Stromal cell of bone marrow (primary cell): ENCODE measurements at regions not wholly inside any gene's neighbourhood (a gene's known extent, or its start where the extent isn't known, plus 50 kb on each side); places are given as distances from the start of the nearest gene placed in this dataset.
A peak's percentile ranks its signal among the peaks of the same experiment; 100 is the strongest.

Experiments
- DNase-seq: peaks from one replicate; pipeline ENCODE4 v3.0.0-alpha.2; 2012; ENCODE audit warnings: low read depth

- no peak for DNase-seq
Measured at GRCh38 chr10:113259576-113260226, 293.2 kb upstream of the HABP2 start.

GRCh38 chr10:113261161-113261560 is 291.7 kb upstream of the HABP2 start:
- no peak for DNase-seq

- no peak for DNase-seq
Measured at GRCh38 chr10:113261611-113262091, 291.2 kb upstream of the HABP2 start.

GRCh38 chr10:113263056-113263455 is 289.8 kb upstream of the HABP2 start:
- no peak for DNase-seq

- DNase-seq: no peak
Measured at GRCh38 chr10:113264333-113265131, 288.3 kb upstream of the HABP2 start.

- DNase-seq: no peak
Measured at GRCh38 chr10:113266147-113266546, 286.7 kb upstream of the HABP2 start.

GRCh38 chr10:113267619-113268562 is 285.0 kb upstream of the HABP2 start:
- peak; percentile 7 for DNase-seq

- no peak for DNase-seq
Measured at GRCh38 chr10:113269333-113269732, 283.5 kb upstream of the HABP2 start.

DNA sequence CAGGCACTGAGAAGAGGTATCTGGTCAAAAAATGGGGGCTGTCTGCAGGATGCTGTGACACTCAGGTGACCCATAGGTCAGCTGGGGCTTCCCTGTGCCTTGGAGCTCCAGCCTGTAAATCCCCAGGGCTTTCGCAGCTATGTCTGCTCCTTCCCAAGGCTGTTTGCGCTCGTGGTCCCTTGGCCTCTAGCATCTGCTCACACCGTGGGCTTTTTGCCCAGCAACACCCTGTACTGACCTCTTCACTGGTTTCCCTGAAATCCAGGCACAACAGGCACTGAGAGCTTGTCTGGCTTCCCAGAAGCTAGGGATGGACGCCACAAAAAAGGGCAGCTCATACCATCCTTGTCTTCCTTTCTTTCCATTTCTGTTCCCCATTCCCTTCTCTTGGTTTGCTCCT is 280.3 kb upstream of the HABP2 start:
- no peak for DNase-seq

- no peak for DNase-seq
Measured at GRCh38 chr10:113273181-113274163, 279.4 kb upstream of the HABP2 start.

GRCh38 chr10:113274176-113274829 is 278.6 kb upstream of the HABP2 start:
- DNase-seq: peak; percentile 49

- no peak for DNase-seq
Measured at GRCh38 chr10:113278221-113278620, 274.6 kb upstream of the HABP2 start.

DNA sequence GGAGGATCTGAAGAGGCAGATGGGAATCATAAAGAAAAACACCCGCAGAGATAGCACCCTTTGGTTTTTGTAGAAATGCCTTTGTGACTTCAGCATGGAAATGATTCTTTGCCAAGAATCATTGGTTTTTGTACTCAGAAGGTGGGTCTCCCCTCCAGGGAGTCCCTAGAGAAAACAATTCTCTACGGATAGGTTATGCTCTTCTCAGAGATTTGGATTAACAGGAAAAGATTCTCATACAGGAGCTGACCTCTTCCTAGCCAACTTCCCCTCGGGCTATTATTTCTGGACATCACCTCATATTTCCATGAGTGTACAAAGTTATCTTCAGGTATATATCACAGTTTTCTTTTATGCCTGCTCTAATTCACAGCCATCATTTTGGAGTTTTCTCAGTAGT is 274.2 kb upstream of the HABP2 start:
- no peak for DNase-seq

DNA sequence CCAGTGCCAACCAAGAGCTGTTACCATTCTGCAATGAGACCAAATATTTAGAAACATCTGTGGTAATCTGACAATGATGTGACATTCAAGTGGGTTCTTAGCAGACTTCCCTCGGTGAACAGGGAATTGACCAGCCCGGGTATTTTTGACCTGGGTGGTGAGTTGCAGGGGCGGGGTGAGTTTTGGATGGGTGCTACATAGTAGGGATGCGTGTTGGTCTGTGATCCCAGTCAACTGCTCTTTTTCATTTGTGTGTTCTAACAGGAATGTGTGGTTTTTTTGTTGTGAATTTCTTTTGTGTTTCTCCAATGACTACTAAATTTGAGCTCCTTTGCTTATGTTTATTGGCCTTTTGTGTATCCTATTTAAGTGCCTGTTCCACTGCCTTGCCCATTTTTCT is 273.6 kb upstream of the HABP2 start:
- DNase-seq: no peak

DNA sequence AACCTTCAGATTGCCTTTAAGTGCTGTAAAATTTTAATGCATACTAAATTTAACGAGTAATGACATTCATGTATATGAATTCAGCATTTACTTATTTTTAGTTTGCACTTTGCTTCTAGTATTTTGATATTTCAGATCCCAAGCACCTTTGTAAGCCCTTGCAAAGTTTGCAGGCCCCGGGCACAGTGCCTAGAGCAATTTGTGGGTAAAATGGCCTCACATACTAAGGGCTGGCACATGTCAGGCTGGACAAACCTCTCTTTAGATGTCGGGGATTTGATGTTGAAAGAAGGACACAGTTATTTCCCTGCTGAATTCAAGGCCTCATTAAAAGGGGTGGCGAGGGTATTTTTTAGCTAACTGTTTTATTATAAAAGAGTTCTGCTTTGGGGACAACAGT is 270.3 kb upstream of the HABP2 start:
- no peak for DNase-seq

DNA sequence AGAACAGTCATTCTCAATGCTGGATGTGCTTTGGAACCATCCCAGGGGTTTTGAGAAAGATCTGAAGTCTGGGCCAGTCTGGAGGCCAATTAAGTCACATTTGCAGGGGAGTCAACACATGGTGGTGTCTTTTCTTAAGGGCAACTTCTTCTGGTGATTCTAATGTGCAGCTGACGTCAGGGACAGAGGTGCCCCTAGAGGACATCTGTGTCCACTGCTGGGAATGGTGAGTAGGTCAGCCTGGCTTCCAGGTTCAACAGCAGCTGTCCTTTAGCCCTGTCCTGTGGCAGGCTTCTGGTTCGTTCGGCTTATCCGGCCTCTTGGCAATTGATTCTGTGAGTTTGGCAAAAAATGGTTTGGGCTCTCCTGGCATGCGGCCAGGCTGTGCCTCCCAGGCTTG is 269.7 kb upstream of the HABP2 start:
- DNase-seq: no peak

- DNase-seq: no peak
Measured at GRCh38 chr10:113284635-113285034, 268.2 kb upstream of the HABP2 start.

DNA sequence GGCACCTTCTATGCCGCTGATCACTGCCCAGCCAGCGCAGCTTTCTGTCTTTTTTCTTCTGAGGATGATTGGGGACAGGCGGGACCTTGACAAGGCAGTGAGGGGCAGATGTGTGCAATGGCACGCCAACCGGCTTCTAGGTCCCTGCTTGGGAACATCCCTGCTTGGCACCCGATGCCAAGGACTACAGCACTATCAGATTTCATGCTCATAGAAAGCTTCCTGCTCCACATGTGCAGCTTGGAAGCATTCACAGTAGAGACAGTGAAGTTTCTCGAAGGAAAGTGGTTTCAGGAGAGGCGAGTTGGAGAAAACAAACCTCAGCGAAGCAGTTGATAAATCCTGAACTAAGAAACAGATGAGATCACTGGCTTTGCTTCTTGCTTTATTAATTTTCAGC is 267.5 kb upstream of the HABP2 start:
- DNase-seq: no peak

DNA sequence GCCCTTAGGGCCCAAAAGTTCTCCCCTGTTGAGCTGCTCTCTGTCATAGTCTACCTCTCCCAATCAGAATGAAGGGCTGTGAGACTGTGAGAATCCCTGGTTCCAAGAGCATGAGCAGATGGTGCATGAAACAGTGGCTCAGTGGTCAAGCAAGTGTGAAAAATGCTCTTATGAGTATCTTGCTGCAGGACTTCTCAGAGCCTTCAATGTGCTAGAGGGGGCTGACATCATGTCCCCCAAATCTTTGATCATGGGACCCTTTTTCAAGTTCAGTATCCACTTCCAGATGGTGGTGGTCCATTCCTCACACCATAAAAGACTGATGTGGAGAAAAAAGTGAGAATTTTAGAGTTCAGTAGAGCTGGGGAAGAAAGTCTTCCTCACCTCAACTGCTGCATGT is 265.3 kb upstream of the HABP2 start:
- no peak for DNase-seq

DNA sequence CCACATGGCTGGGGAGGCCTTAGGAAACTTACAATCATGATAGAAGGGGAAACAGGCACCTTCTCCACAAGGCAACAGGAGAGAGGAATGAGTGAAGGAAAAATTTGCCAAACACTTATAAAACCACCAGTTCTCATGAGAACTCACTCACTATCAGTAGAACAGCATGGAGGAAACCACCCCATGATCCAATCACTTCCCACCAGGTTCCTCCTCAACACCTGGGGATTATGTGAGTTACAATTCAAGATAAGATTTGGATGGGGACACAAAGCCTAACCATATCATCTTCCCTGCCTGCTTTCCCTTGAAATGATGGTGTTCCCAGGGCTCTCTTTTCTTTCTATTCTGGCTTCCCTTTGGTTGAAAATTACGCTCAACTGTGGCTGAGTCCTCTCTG is 262.7 kb upstream of the HABP2 start:
- DNase-seq: no peak

- DNase-seq: no peak
Measured at GRCh38 chr10:113291413-113291812, 261.4 kb upstream of the HABP2 start.
